ENCODE measurements at regions not wholly inside any gene's neighbourhood (a gene's known extent, or its start where the extent isn't known, plus 50 kb on each side); places are given as distances from the start of the nearest gene placed in this dataset.

- no peak for DNase-seq
Observed at GRCh38 chr2:16023506-16024360, 83.4 kb downstream of the MYCN start.

- DNase-seq: no peak
Observed at GRCh38 chr2:16022548-16023240, 82.3 kb downstream of the MYCN start.

- no peak for DNase-seq
Observed at GRCh38 chr2:16021611-16022363, 81.4 kb downstream of the MYCN start.

- no peak for DNase-seq
Observed at GRCh38 chr2:16020389-16021008, 80.1 kb downstream of the MYCN start.

- DNase-seq: no peak
Observed at GRCh38 chr2:16019617-16020351, 79.4 kb downstream of the MYCN start.

GRCh38 chr2:16019060-16019480 is 78.7 kb downstream of the MYCN start:
- no peak for DNase-seq

- DNase-seq: no peak
Observed at GRCh38 chr2:16018277-16019059, 78.1 kb downstream of the MYCN start.

GRCh38 chr2:16016282-16016681 is 75.9 kb downstream of the MYCN start:
- DNase-seq: no peak

GRCh38 chr2:16015903-16016265 is 75.5 kb downstream of the MYCN start:
- DNase-seq: no peak

- no peak for DNase-seq
Observed at GRCh38 chr2:16015210-16015902, 75.0 kb downstream of the MYCN start.

GRCh38 chr2:16014802-16015201 is 74.5 kb downstream of the MYCN start:
- DNase-seq: no peak

GRCh38 chr2:16014041-16014787 is 73.9 kb downstream of the MYCN start:
- DNase-seq: no peak

GRCh38 chr2:16013359-16013911 is 73.1 kb downstream of the MYCN start:
- no peak for DNase-seq

- peak in 1 of 3 donors; percentile 14 for DNase-seq
Observed at GRCh38 chr2:16012626-16013358, 72.4 kb downstream of the MYCN start.

- DNase-seq: no peak
Observed at GRCh38 chr2:16012029-16012596, 71.8 kb downstream of the MYCN start.

GRCh38 chr2:16011621-16011960 is 71.2 kb downstream of the MYCN start:
- DNase-seq: no peak

- no peak for DNase-seq
Observed at GRCh38 chr2:16010951-16011620, 70.7 kb downstream of the MYCN start.

GRCh38 chr2:16010011-16010410 is 69.7 kb downstream of the MYCN start:
- DNase-seq: no peak
